ENCODE measurements at regions not wholly inside any gene's neighbourhood (a gene's known extent, or its start where the extent isn't known, plus 50 kb on each side); places are given as distances from the start of the nearest gene placed in this dataset.
"Not testable (repeated sequence)": the region's sequence is repeated elsewhere in the genome, so short reads cannot be mapped to it uniquely, and the experiment has no call there.

DNA sequence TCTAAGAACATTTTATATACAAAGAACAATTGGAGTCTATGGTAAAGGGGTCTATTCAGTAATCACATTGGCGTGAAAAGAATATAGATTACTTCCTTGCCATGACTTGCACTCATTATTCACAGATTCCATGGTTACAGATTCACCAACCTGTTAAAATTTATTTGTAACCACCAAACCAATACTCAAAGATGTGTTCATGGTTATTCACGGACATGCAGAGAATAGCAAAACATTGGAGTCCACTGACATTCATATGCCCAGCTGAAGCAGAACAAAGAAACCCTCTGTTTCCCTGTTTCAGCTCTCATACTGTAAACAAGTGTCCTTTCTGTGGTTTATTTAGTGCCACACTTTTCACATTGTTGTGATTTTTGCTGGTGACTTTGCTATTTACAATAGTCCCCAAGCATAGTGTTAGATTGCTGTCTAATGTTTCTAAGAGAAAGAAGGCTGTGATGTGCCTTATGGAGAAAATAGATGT is 185.8 kb upstream of the TTC14 start:
- no peaks in the 10 kb centered on the region for H3K9me3 ChIP-seq (ENCODE audit: severe bottlenecking)
- no peaks in the 10 kb centered on the region for H3K36me3 ChIP-seq
- DNase-seq = no peak
- H3K27me3 ChIP-seq (ENCODE audit: insufficient read depth, low read depth, severe bottlenecking) = no peaks in the 10 kb centered on the region
- no peak overlapping the region for H3K4me3 ChIP-seq (ENCODE audit: low read depth, low read length)
- no peak for TF ChIP-seq CTCF (IDR thresholded peaks at IDR 0.05; ENCODE audit: low read depth, low read length)
- H3K27ac ChIP-seq = no peak overlapping the region

DNA sequence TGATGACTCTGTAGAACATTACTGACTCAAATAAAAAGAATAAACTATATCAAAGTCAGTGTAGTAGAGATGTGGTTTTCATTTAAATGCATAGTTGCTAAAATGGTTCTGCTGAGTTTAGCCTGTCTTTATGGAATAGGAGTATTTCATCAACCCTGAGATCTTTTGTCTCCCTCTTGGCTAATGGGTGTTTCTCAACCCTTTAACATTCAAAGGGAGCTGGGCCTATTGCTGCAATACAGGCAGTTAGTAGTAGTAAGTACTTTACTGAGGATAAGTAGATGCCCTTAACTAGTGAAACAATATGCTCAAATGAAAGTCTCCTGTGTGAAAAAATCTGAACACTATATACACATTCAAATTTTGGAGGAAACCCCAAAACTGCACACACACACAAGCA is 184.7 kb upstream of the TTC14 start:
- Histone ChIP-seq H3K27ac (no peak overlapping the region), H3K9me3 (ENCODE audit: severe bottlenecking) (no peaks in the 10 kb centered on the region), H3K4me3 (ENCODE audit: low read depth, low read length) (no peak overlapping the region), H3K36me3 (no peaks in the 10 kb centered on the region), H3K27me3 (ENCODE audit: insufficient read depth, low read depth, severe bottlenecking) (no peaks in the 10 kb centered on the region)
- no peak for TF ChIP-seq CTCF (IDR thresholded peaks at IDR 0.05; ENCODE audit: low read depth, low read length)
- DNase-seq = no peak

GRCh38 chr3:180420016-180420415 is 181.9 kb upstream of the TTC14 start:
- Histone ChIP-seq H3K9me3 (ENCODE audit: severe bottlenecking) (no peaks in the 10 kb centered on the region), H3K27ac (no peak overlapping the region), H3K27me3 (ENCODE audit: insufficient read depth, low read depth, severe bottlenecking) (no peaks in the 10 kb centered on the region), H3K36me3 (no peaks in the 10 kb centered on the region), H3K4me3 (ENCODE audit: low read depth, low read length) (no peak overlapping the region)
- DNase-seq = no peak
- no peak for TF ChIP-seq CTCF (IDR thresholded peaks at IDR 0.05; ENCODE audit: low read depth, low read length)

DNA sequence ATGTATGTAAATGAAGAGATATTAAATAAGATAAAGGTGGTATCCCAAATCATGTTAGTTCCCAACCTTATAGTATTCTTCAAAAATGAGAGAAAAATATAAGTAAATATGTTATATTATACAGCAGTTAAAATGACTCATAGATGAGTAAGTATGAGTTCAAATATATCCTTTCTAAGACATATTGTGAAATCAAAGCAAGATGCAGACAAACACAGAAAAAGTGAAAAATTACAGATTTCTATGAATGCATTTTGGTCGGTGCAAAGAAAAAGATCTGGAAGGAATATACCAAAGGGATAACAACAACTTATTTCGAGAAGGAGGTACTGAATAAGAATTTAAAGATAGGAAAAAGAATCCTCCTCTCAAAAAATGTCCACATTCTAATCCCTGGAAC is 181.2 kb upstream of the TTC14 start:
- no peaks in the 10 kb centered on the region for H3K36me3 ChIP-seq
- H3K27ac ChIP-seq = no peak overlapping the region
- H3K27me3 ChIP-seq (ENCODE audit: insufficient read depth, low read depth, severe bottlenecking) = no peaks in the 10 kb centered on the region
- no peak for TF ChIP-seq CTCF (IDR thresholded peaks at IDR 0.05; ENCODE audit: low read depth, low read length)
- peaks cover 3% of the 10 kb centered on the region for H3K9me3 ChIP-seq (ENCODE audit: severe bottlenecking)
- no peak overlapping the region for H3K4me3 ChIP-seq (ENCODE audit: low read depth, low read length)
- no peak for DNase-seq

- peaks cover 3% of the 10 kb centered on the region for H3K9me3 ChIP-seq (ENCODE audit: severe bottlenecking)
- no peak for TF ChIP-seq CTCF (IDR thresholded peaks at IDR 0.05; ENCODE audit: low read depth, low read length)
- H3K27me3 ChIP-seq (ENCODE audit: insufficient read depth, low read depth, severe bottlenecking) = no peaks in the 10 kb centered on the region
- DNase-seq = no peak
- no peak overlapping the region for H3K27ac ChIP-seq
- no peak overlapping the region for H3K4me3 ChIP-seq (ENCODE audit: low read depth, low read length)
- H3K36me3 ChIP-seq = no peaks in the 10 kb centered on the region
These were observed 180.7 kb upstream of the TTC14 start for GRCh38 chr3:180421221-180421620.

DNA sequence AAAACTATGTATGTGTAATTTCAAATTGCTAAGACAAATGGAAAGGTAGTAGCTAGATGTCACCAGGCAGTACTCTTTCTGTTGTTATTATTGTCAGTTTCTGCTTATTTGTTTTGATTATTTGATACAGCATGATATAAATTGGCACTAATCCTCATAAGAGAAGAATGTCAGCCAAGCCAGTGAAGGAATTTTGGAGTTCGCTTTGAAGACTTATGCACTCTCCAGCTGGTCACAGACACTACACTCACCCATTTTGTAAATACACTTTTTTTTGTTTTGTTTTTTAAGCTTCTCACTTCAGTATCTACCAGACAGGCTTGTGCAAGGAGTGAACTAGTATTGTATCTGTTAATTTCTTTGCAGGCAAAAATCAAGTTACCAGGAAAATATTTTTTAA is 180.2 kb upstream of the TTC14 start:
- H3K36me3 ChIP-seq = no peaks in the 10 kb centered on the region
- DNase-seq = no peak
- H3K27ac ChIP-seq = no peak overlapping the region
- no peak for TF ChIP-seq CTCF (IDR thresholded peaks at IDR 0.05; ENCODE audit: low read depth, low read length)
- H3K27me3 ChIP-seq (ENCODE audit: insufficient read depth, low read depth, severe bottlenecking) = no peaks in the 10 kb centered on the region
- no peak overlapping the region for H3K4me3 ChIP-seq (ENCODE audit: low read depth, low read length)
- H3K9me3 ChIP-seq (ENCODE audit: severe bottlenecking) = peaks cover 3% of the 10 kb centered on the region

- not testable (repeated sequence) for DNase-seq; H3K36me3 ChIP-seq; H3K9me3 ChIP-seq (ENCODE audit: severe bottlenecking); H3K27ac ChIP-seq; H3K27me3 ChIP-seq (ENCODE audit: insufficient read depth, low read depth, severe bottlenecking); H3K4me3 ChIP-seq (ENCODE audit: low read depth, low read length)
These were observed 177.7 kb upstream of the TTC14 start for GRCh38 chr3:180424305-180424704.

All from WERI-Rb-1 (cell line).